Tibial artery (tissue), 4 donors: ENCODE measurements at regions not wholly inside any gene's neighbourhood (a gene's known extent, or its start where the extent isn't known, plus 50 kb on each side); places are given as distances from the start of the nearest gene placed in this dataset.

ENCODE experiments used
- DNase-seq, 2 donors: peaks; one replicate each; pipeline ENCODE4 v3.0.0-alpha.2; 2019
- H3K27ac ChIP-seq, 2 donors: fragments of 200-600 bp; sonication (generic) in 1 of 2; 1 replicate in 1 of 2; 2 replicates in 1 of 2; pipeline ENCODE4 v1.5.1; 2018 to 2019; ENCODE audit warnings: mild to moderate bottlenecking in 1 of 2
- H3K27me3 ChIP-seq, 2 donors: fragments of 200-600 bp; sonication (generic) in 1 of 2; one replicate each; pipeline versions ENCODE4 v1.5.1 to v1.6.0; 2016 to 2019
- H3K36me3 ChIP-seq, 3 donors: fragments of 200-600 bp; sonication (generic) in 2 of 3; one replicate each; pipeline ENCODE4 v1.5.1; 2016 to 2019; ENCODE audit warnings: mild to moderate bottlenecking in 2 of 3
- H3K4me1 ChIP-seq, 4 donors: fragments of 200-600 bp; sonication (generic) in 2 of 4; 1 replicate in 3 of 4; 2 replicates in 1 of 4; pipeline ENCODE4 v1.5.1; 2016 to 2019
- H3K4me3 ChIP-seq, 2 donors: fragments of 200-600 bp; sonication (generic) in 1 of 2; 1 replicate in 1 of 2; 2 replicates in 1 of 2; pipeline ENCODE4 v1.5.1; 2018 to 2019; ENCODE audit warnings: mild to moderate bottlenecking in 2 of 2
- H3K9me3 ChIP-seq, 3 donors: fragments of 200-600 bp; sonication (generic) in 1 of 3; one replicate each; pipeline ENCODE4 v1.5.1; 2016 to 2019
- CTCF ChIP-seq, 2 experiments: fragments of 200-600 bp in 1 of 2; fragments of 450-650 bp in 1 of 2; IDR thresholded peaks; one replicate each; pipeline ENCODE4 v1.5.1; 2017 to 2019; ENCODE audit warnings: antibody characterized with exemption in 2 of 2, mild to moderate bottlenecking in 1 of 2, moderate library complexity in 1 of 2
- intact Hi-C: fragments of 100-400 bp; cut with DNase I; formaldehyde crosslinking; loops from one replicate; pipeline ENCODE4 v1.15.0; 2023; ENCODE audit warnings: low total_unique reads

- no peak for TF ChIP-seq CTCF (IDR thresholded peaks at IDR 0.05)
- no peaks in the 10 kb centered on the region for H3K4me1 ChIP-seq
- no peak for DNase-seq
Measured at GRCh38 chr13:75008926-75009325, 473.0 kb downstream of the TBC1D4 start.

GRCh38 chr13:74990992-74991391 is 491.0 kb downstream of the TBC1D4 start:
- Histone ChIP-seq H3K36me3 (no peaks in the 10 kb centered on the region), H3K4me1 (no peaks in the 10 kb centered on the region), H3K27ac (no peak overlapping the region), H3K9me3 (no peaks in the 10 kb centered on the region), H3K4me3 (no peak overlapping the region), H3K27me3 (no peaks in the 10 kb centered on the region)
- TF ChIP-seq CTCF (IDR thresholded peaks at IDR 0.05): no peak
- DNase-seq: no peak
- intact Hi-C loops: no loop called here

More at GRCh38 chr13:75008926-75009325, 473.0 kb downstream of the TBC1D4 start:
- Histone ChIP-seq H3K27me3 (no peaks in the 10 kb centered on the region), H3K36me3 (no peaks in the 10 kb centered on the region), H3K4me3 (no peak overlapping the region), H3K27ac (no peak overlapping the region), H3K9me3 (no peaks in the 10 kb centered on the region)
- intact Hi-C loops: no loop called here

- Histone ChIP-seq H3K27ac (no peak overlapping the region), H3K4me3 (no peak overlapping the region), H3K9me3 (no peaks in the 10 kb centered on the region), H3K4me1 (no peaks in the 10 kb centered on the region), H3K27me3 (no peaks in the 10 kb centered on the region), H3K36me3 (no peaks in the 10 kb centered on the region)
- DNase-seq: no peak
- intact Hi-C loops: no loop called here
- no peak for TF ChIP-seq CTCF (IDR thresholded peaks at IDR 0.05)
Measured at GRCh38 chr13:74987124-74987690, 494.8 kb downstream of the TBC1D4 start.

GRCh38 chr13:74986609-74987008 is 495.4 kb downstream of the TBC1D4 start:
- no peaks in the 10 kb centered on the region for H3K4me1 ChIP-seq
- DNase-seq: no peak
- no peak overlapping the region for H3K27ac ChIP-seq
- no peak for TF ChIP-seq CTCF (IDR thresholded peaks at IDR 0.05)
- intact Hi-C loops: no loop called here
- H3K36me3 ChIP-seq: no peaks in the 10 kb centered on the region
- no peaks in the 10 kb centered on the region for H3K27me3 ChIP-seq
- H3K4me3 ChIP-seq: no peak overlapping the region
- no peaks in the 10 kb centered on the region for H3K9me3 ChIP-seq

GRCh38 chr13:74979703-74980102 is 502.3 kb downstream of the TBC1D4 start:
- no peak for DNase-seq
- no peak for TF ChIP-seq CTCF (IDR thresholded peaks at IDR 0.05)
- Histone ChIP-seq H3K9me3 (no peaks in the 10 kb centered on the region), H3K27me3 (no peaks in the 10 kb centered on the region), H3K4me3 (no peak overlapping the region), H3K4me1 (no peaks in the 10 kb centered on the region), H3K36me3 (no peaks in the 10 kb centered on the region), H3K27ac (no peak overlapping the region)
- intact Hi-C loops: no loop called here

GRCh38 chr13:74978591-74978990 is 503.4 kb downstream of the TBC1D4 start:
- H3K4me1 ChIP-seq: no peaks in the 10 kb centered on the region
- H3K9me3 ChIP-seq: no peaks in the 10 kb centered on the region
- H3K4me3 ChIP-seq: no peak overlapping the region
- TF ChIP-seq CTCF (IDR thresholded peaks at IDR 0.05): no peak
- H3K36me3 ChIP-seq: no peaks in the 10 kb centered on the region
- H3K27ac ChIP-seq: no peak overlapping the region
- no peak for DNase-seq
- intact Hi-C loops: no loop called here
- no peaks in the 10 kb centered on the region for H3K27me3 ChIP-seq
